GM19397 (cell line): ENCODE measurements at regions not wholly inside any gene's neighbourhood (a gene's known extent, or its start where the extent isn't known, plus 50 kb on each side); places are given as distances from the start of the nearest gene placed in this dataset.
A peak's percentile ranks its signal among the peaks of the same experiment; 100 is the strongest.

Experiments
- ATAC-seq: cut with Tn5 transposase; IDR thresholded peaks from one replicate; pipeline ENCODE4 v1.9.1; 2021; ENCODE audit warnings: mild to moderate bottlenecking, moderate library complexity; ENCODE audit not compliant: unreplicated experiment

- no peak for ATAC-seq
Measured at GRCh38 chr5:74200560-74200959, 440.0 kb downstream of the ENC1 start.

DNA sequence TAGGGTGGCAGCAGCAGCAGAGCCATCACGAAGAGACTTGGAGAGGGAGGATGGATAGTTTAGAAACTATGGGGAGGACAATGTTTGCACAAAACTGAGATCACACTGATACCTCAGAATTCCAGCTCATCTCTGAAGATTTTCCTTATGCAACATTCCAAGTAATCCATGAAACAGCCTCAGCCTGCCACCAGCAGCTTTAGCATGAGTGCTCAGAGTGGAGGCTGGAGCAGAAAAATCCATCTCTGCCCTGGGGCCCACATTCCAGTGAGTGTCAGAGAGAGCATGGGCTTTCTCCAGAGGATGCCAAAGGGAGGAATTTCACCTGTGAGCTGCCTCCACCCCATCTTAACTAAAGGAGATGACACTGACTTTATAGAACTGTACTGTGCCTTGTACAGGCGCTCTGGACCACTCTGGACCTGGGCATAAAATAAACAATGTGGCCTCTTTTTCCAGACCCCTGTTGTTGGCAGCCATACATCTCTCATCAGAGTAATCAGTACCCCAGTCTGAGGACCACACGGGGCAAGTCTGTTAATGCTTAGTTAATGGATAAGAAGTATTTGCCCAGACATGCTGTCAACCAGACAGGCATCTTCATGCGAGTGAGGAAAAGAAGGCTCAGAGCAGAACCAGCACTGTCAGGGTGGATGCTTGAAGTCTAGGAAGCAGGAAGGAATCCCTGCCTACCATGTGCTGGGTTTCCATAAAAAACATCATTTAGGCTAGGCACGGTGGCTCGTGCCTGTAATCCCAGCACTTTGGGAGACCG, 440.9 kb downstream of the ENC1 start:
- no peak for ATAC-seq

DNA sequence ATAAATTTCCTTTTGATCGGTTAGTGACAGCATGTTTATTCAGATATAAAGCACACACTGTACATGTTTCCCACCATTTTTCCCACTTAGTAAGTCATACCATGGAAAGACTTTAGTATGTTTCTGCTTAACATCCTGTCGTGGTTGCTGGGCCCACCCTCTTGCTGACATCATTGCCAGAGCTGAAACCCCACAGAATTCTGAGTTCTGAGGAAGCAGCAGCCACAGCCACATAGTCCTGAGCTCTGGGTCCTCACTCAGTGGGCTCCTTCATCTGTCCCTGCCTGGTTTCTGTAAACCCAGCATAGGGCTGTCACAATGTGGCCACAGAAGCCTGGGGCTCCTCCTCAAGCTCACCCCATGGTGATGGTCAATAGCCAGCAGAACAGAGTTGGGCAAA, 441.5 kb downstream of the ENC1 start:
- no peak for ATAC-seq

DNA sequence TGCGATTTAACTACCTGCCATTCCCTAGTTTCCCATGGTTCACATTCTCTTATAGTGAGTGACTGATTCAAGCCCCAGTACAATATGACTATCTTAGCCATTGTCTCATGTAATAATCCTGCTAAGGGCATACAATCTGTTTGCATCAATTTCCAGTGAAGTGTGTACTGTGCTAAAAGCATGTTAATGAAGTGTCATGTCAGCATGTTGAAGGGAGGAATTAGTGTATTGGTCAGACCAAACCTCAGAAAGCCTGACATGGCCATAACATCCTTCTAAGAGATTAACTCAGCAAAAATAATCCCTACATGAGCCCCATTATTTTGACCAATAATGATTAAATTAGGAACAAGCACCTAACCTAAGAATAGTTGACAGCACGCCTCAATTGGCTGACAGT, 442.4 kb downstream of the ENC1 start:
- ATAC-seq, result no peak

DNA sequence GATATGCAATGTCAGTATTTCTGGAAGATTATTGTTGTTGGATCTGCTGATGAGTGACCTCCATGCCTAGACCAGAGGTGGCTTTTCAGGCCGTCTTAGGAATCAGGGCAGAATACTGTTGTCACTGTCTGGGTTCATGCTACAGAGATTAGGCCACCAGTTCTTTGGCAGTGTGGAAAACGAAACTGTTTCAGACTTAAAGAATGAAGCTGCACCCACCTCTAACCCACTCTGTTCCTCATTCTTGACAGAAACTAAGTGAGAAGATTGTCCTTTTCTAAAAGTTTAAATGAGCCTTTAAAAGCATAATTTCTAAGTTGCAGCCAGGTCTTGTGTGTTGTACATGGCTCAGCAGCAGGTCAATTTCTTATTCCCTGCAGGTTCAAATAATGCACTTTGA, 444.3 kb downstream of the ENC1 start:
- ATAC-seq, result peak; percentile 66

DNA sequence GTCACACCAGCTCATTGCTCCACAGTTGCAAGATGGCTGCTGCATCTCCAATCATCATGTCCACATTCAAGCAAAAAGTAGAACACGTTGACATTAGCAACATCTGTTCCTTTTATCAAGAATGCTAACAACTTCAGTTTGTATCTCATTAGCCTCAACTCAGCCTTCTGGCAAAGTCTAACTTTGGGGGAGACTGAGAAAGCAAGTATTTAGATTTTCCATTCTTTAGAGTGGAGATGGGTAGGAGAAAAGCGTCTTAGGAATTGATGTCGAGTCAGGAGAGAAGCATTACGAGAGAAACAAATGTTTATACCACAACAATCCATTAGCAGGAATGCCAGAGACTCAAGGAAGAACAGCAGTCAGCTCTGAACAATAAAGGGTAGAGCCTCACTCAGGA, 446.3 kb downstream of the ENC1 start:
- ATAC-seq, result no peak

GRCh38 chr5:74192606-74193299, 447.8 kb downstream of the ENC1 start:
- no peak for ATAC-seq

- no peak for ATAC-seq
Measured at GRCh38 chr5:74188351-74189105, 452.0 kb downstream of the ENC1 start.

- ATAC-seq, result no peak
Measured at GRCh38 chr5:74187757-74188156, 452.8 kb downstream of the ENC1 start.

DNA sequence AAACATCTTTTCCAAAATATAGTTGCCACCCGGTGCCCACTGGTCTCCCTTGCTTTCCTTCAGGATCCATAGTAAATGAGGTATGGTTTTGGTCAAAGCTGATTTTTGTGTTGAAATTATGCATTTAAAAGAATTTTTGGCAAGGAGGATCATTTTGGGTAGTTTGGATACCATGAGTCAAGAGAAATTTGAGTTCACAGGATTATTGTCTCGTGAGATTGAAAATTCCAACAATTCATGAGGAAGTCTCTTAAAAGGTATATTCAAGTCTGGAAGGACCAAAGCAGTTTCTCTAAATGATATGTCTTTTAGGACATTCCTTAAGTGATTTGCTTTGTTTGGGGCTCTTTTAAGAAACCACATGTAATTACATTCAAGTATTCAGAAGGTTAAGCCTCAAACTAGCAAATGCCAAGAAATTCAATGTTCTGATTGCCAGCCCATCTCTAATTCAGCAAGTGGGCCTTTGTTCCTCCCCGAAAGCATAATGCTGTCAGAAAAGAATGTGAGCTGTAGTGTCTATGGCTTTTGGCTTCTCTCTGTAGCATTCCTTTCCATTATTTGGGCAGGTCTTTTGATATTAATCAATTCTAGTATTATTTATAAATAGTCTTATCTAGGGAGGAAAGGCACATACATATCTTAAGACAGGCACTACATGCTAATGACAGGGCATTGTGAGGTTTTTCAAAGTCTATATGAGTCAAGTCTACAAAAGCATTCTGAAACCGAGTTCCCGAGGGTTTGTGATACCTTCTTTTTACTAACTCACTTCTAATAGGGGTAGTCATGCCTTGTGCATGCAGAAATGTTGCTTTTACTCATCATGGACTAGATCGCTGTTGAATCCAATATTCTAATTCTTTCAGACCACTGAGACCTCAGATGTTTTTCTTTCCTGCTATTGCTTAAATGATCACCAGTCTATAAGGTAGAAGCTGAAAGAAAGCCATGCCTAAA, 453.9 kb downstream of the ENC1 start:
- ATAC-seq, result no peak

DNA sequence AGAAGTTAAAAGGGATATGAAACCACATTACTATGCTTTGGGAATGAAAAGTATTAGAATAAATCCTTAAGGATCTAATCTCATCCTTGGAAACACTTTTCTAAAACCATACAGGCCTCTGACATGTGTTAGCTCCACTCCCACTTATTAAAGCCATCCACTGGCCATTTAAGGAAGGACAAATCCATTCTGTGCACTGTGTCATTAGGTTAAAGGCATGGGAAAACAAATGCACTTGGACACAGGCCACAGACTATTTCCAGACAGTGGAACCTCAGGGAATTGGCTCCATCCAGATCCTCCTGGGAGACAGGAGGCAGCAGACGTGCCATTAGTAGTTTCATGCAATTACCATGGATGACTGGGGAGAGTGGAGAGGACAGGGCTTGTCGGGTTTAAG, 454.9 kb downstream of the ENC1 start:
- ATAC-seq, result no peak

GRCh38 chr5:74184649-74185048, 455.9 kb downstream of the ENC1 start:
- ATAC-seq, result no peak

GRCh38 chr5:74183041-74183440, 457.5 kb downstream of the ENC1 start:
- ATAC-seq, result no peak

DNA sequence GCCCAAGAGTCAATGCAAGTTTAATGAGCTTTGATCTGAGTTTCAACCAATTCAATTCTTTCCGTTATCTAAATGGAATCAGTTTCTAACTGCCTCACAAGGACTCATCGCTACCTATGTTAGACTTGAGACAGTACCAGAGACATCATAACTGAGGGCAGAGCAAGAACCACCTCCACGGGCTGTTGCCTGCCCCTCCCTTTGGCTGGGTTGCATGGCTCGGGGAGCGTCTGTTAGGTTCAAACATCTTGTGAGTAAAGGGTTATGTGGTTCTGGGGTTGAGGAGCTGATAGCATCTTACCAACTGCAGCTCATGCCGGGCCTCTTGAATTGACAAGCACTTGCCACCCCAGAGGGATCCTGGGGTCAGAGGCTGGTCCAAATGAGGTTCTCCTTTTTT, 457.9 kb downstream of the ENC1 start:
- no peak for ATAC-seq

DNA sequence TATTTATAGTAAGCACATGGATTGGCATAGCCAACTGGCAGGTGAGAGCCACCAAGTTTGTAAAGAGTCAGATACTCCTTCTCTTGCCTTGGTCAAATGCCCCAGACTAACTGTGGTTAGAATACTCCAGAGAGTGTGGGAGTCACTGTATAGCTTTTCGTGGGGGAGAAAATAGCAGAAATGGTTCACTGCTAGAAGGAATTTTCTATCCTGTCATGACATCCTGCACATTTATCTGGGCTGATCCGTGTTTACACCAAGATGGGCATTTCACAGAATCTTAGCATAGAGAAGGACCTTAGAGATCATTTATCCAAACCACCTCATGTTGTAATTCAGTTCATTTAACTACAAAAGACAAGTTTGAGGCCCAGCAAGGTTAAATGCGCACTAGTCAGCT, 460.8 kb downstream of the ENC1 start:
- no peak for ATAC-seq

GRCh38 chr5:74179179-74179578, 461.3 kb downstream of the ENC1 start:
- ATAC-seq, result no peak

- ATAC-seq, result no peak
Measured at GRCh38 chr5:74177961-74178360, 462.6 kb downstream of the ENC1 start.

- ATAC-seq, result no peak
Measured at GRCh38 chr5:74174366-74174765, 466.2 kb downstream of the ENC1 start.

DNA sequence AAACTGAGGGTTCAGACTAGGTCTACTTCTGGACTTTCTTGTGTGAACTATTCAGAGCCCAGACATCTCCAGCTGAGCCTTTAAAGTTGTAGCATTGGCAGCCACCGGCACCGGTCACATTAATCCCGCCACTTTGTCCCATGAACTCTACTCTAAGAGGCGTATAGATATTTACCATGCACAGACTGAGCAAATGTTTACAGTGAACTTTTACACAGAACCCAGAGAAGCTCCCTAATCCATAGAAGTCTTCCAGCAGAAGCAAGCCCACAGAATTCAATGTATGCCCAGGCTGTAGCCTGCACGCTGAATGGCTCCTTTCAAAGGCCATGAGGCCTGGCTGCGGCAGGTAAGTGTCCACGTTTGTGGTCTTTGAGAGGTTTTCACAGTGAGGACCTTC, 466.9 kb downstream of the ENC1 start:
- no peak for ATAC-seq

- ATAC-seq, result no peak
Measured at GRCh38 chr5:74173241-74173640, 467.3 kb downstream of the ENC1 start.

GRCh38 chr5:74169701-74170100, 470.8 kb downstream of the ENC1 start:
- no peak for ATAC-seq
